ENCODE measurements at regions not wholly inside any gene's neighbourhood (a gene's known extent, or its start where the extent isn't known, plus 50 kb on each side); places are given as distances from the start of the nearest gene placed in this dataset.

DNA sequence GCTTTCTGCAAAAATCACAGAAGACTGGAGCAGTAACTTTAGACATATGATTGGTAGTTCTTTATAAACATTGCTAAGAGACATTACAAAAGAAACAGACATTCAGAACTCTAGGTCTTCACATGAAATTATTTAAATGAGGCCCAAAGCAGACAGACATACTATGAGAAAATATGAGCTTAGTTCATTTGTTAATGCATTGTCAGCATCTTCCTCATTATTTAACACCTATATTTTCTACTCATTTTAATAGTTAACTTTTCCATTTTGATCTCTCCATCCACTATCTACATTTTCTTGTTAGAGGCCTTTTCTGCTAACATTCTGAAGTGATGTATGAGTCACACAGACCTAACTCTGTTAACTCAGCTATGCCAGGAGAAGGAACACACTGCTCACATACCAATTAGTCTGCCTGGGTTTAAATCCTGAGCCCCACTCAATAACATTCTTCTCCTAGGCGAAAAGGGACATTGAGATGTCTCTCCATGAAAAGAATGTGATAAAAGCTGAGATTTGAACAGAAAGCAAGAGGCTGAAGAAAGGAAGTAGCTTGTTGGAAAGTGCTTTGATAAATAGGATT, 400.3 kb upstream of the PKDCC start:
- TF ChIP-seq, protein P1, sequence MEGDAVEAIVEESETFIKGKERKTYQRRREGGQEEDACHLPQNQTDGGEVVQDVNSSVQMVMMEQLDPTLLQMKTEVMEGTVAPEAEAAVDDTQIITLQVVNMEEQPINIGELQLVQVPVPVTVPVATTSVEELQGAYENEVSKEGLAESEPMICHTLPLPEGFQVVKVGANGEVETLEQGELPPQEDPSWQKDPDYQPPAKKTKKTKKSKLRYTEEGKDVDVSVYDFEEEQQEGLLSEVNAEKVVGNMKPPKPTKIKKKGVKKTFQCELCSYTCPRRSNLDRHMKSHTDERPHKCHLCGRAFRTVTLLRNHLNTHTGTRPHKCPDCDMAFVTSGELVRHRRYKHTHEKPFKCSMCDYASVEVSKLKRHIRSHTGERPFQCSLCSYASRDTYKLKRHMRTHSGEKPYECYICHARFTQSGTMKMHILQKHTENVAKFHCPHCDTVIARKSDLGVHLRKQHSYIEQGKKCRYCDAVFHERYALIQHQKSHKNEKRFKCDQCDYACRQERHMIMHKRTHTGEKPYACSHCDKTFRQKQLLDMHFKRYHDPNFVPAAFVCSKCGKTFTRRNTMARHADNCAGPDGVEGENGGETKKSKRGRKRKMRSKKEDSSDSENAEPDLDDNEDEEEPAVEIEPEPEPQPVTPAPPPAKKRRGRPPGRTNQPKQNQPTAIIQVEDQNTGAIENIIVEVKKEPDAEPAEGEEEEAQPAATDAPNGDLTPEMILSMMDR (IDR thresholded peaks at IDR 0.05) = no peak
- no peak for TF ChIP-seq POLR2A (IDR thresholded peaks at IDR 0.05)
